NCI-H1092 treated with DMSO at 0.1 percent for 48 hours (cell line): ENCODE measurements at regions not wholly inside any gene's neighbourhood (a gene's known extent, or its start where the extent isn't known, plus 50 kb on each side); places are given as distances from the start of the nearest gene placed in this dataset.

Experiments
- DNase-seq: peaks from one replicate; lab custom pipeline; 2025; lab: John Stamatoyannopoulos, UW

GRCh38 chr14:34129927-34130552 lies 179.2 kb upstream of the EGLN3 start:
- no peak for DNase-seq

- no peak for DNase-seq
Observed at GRCh38 chr14:34128665-34129064, 177.8 kb upstream of the EGLN3 start.

GRCh38 chr14:34126586-34126985 lies 175.7 kb upstream of the EGLN3 start:
- no peak for DNase-seq

- DNase-seq = no peak
Observed at GRCh38 chr14:34124585-34124984, 173.7 kb upstream of the EGLN3 start.

- no peak for DNase-seq
Observed at GRCh38 chr14:34122650-34123049, 171.8 kb upstream of the EGLN3 start.

GRCh38 chr14:34122081-34122480 lies 171.2 kb upstream of the EGLN3 start:
- DNase-seq = no peak

- DNase-seq = no peak
Observed at GRCh38 chr14:34120185-34120977, 169.5 kb upstream of the EGLN3 start.

GRCh38 chr14:34119107-34119858 lies 168.4 kb upstream of the EGLN3 start:
- DNase-seq = no peak

GRCh38 chr14:34113991-34114390 lies 163.1 kb upstream of the EGLN3 start:
- no peak for DNase-seq

- DNase-seq = no peak
Observed at GRCh38 chr14:34113005-34113511, 162.2 kb upstream of the EGLN3 start.

GRCh38 chr14:34111953-34112352 lies 161.1 kb upstream of the EGLN3 start:
- no peak for DNase-seq

GRCh38 chr14:34111505-34111904 lies 160.6 kb upstream of the EGLN3 start:
- no peak for DNase-seq

- DNase-seq = no peak
Observed at GRCh38 chr14:34110531-34110930, 159.7 kb upstream of the EGLN3 start.

- DNase-seq = no peak
Observed at GRCh38 chr14:34107441-34107840, 156.6 kb upstream of the EGLN3 start.

GRCh38 chr14:34106310-34106709 lies 155.4 kb upstream of the EGLN3 start:
- no peak for DNase-seq

GRCh38 chr14:34104489-34105397 lies 153.9 kb upstream of the EGLN3 start:
- no peak for DNase-seq

GRCh38 chr14:34103176-34103575 lies 152.3 kb upstream of the EGLN3 start:
- no peak for DNase-seq

GRCh38 chr14:34099635-34100034 lies 148.8 kb upstream of the EGLN3 start:
- DNase-seq = no peak

- DNase-seq = no peak
Observed at GRCh38 chr14:34098985-34099349, 148.1 kb upstream of the EGLN3 start.

GRCh38 chr14:34098045-34098984 lies 147.4 kb upstream of the EGLN3 start:
- no peak for DNase-seq

- DNase-seq = no peak
Observed at GRCh38 chr14:34097644-34098043, 146.8 kb upstream of the EGLN3 start.
